Skeletal muscle cell (primary cell): ENCODE measurements at regions not wholly inside any gene's neighbourhood (a gene's known extent, or its start where the extent isn't known, plus 50 kb on each side); places are given as distances from the start of the nearest gene placed in this dataset.

ENCODE experiments used
- DNase-seq: peaks from one replicate; pipeline ENCODE4 v3.0.0-alpha.2; 2010; ENCODE audit warnings: low read depth
- H3K4me3 ChIP-seq: 2 replicates; pipeline ENCODE4 v1.5.1; 2011; ENCODE audit warnings: low read depth, mild to moderate bottlenecking, control low read depth, low read length, moderate library complexity

GRCh38 chr1:13960375-13960987 is 260.5 kb downstream of the PRDM2 start:
- no peak overlapping the region for H3K4me3 ChIP-seq
- no peak for DNase-seq

DNA sequence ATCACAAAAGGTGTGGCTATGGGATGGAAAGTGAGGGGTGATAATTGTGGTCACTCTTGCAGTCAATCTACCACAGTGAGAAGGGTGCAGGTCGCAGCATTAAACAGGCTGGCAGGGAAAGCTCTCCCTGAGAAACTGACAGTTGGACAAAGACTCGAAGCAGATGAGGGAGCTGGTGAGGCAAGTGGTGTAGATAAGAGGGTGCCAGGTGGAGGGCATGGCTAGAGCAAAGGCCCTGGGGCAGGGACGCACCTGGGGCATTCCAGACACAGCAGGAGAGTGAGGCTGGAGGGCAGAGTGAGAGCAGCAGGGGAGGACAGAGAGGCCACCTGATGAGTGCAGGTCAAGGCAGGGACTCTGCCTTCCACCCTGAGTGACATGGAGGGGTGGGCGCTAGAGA is 264.8 kb downstream of the PRDM2 start:
- DNase-seq = no peak
- H3K4me3 ChIP-seq = no peak overlapping the region

- peak; percentile 23 for DNase-seq
- no peak overlapping the region for H3K4me3 ChIP-seq
Measured at GRCh38 chr1:13965770-13966398, 265.9 kb downstream of the PRDM2 start.

DNA sequence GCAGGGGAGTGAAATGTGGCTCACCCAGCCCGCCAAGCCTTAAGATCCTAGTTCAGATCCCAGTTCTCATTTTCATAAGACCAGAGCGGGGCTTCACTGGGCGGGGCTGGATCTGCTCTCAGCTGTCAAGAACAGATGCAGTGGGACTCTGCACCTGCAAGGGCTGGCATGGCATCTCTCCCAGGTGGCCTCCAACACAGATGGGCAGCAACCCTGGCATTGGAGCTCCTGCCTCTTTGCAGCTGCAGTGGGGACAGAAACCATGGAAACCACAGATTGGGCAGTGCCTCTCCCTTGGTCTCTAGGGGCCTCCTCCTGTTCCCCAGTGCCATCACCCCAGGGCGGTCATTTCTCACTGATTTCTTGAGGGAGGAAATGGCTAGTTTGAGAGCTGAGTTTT is 267.7 kb downstream of the PRDM2 start:
- H3K4me3 ChIP-seq = no peak overlapping the region

GRCh38 chr1:13968361-13968760 is 268.4 kb downstream of the PRDM2 start:
- no peak for DNase-seq
- no peak overlapping the region for H3K4me3 ChIP-seq

More for the DNA sequence above, 267.7 kb downstream of the PRDM2 start:
- no peak for DNase-seq

- DNase-seq = no peak
Measured at GRCh38 chr1:13970631-13971247, 270.8 kb downstream of the PRDM2 start.

GRCh38 chr1:13976485-13976884 is 276.5 kb downstream of the PRDM2 start:
- no peak overlapping the region for H3K4me3 ChIP-seq
- no peak for DNase-seq

More at GRCh38 chr1:13970631-13971247, 270.8 kb downstream of the PRDM2 start:
- no peak overlapping the region for H3K4me3 ChIP-seq

GRCh38 chr1:13981142-13981541 is 281.2 kb downstream of the PRDM2 start:
- no peak overlapping the region for H3K4me3 ChIP-seq
- no peak for DNase-seq

DNA sequence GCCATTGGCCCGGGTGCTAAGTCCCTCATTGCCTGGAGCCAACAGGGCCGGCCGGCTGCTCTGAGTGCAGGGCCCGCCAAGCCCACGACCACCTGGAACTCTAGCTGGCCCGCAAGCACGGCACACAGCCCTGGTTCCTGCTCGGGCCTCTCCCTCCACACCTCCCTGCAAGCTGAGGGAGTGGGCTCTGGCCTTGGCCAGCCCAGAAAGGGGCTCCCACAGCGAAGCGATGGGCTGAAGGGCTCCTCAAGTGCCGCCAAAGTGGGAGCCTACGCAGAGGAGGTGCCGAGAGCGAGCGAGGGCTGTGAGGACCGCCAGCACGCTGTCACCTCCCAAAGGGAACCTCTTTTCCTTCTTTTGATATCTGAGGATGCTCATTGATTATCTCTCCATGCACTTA is 283.4 kb downstream of the PRDM2 start:
- H3K4me3 ChIP-seq = no peak overlapping the region
- no peak for DNase-seq

GRCh38 chr1:13990939-13991338 is 291.0 kb downstream of the PRDM2 start:
- DNase-seq = no peak
- H3K4me3 ChIP-seq = no peak overlapping the region

- DNase-seq = no peak
Measured at GRCh38 chr1:13992489-13993285, 292.7 kb downstream of the PRDM2 start.

GRCh38 chr1:13994386-13994785 is 294.4 kb downstream of the PRDM2 start:
- DNase-seq = no peak
- no peak overlapping the region for H3K4me3 ChIP-seq

More at GRCh38 chr1:13992489-13993285, 292.7 kb downstream of the PRDM2 start:
- no peak overlapping the region for H3K4me3 ChIP-seq

DNA sequence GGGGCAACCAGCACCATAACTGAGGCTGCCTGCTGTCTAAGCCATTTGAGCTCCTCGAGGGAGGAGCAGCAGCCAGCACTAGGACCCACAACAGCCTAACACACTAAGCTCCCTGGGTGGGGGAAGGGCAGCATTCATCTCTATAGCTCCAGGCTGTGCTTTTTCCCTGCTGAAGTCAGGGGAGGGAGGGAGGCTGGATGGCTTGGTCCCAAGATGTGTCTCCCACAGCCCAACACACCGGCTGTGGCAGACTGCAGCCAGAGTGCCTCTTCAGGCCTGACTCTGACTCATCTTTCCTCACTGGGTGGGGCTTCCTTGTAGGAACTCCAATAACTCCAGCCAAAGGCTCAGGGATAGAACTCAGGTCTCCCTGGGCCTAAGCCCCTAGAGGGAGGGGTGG is 296.3 kb downstream of the PRDM2 start:
- DNase-seq = no peak
- no peak overlapping the region for H3K4me3 ChIP-seq

DNA sequence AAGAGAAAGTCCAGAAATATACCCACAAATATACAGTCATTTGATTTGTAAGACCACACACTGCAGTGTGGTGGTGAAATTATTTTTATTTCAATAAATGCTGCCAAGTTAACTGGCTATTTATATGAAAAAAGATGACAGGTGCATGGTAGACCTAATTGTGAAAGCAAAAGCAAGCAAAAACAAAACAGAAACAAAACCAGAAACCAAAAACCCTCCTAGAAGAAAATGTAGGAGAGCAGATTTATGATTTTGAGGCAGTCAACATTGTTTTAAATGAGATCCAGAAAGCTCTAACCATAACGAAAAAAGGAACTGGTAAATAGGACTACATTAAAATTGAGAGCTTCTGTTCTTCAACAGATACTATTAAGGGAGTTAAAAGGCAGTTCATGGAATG is 303.6 kb downstream of the PRDM2 start:
- H3K4me3 ChIP-seq = no peak overlapping the region
- no peak for DNase-seq

- no peak for DNase-seq
- no peak overlapping the region for H3K4me3 ChIP-seq
Measured at GRCh38 chr1:14009582-14009981, 309.6 kb downstream of the PRDM2 start.

- DNase-seq = no peak
- no peak overlapping the region for H3K4me3 ChIP-seq
Measured at GRCh38 chr1:14010476-14010875, 310.5 kb downstream of the PRDM2 start.

DNA sequence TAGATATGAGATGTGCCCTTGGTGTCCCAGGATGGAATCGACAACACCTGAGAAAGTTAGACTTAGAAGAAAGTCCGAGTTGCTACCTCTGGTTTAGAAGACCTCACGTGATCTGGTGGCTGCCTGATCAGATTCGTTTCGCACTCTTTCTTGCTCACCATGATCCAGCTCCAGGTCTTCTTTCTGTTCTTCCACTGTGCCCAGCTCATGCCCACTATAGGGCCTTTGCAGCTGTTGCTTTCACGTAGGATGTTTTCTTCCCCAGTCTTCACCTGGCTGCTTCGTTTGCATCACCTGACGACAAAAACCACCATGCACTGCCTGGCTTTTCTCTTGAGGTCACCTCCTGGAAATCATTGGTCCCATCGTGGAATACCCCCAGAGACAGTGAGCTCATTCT is 311.1 kb downstream of the PRDM2 start:
- DNase-seq = no peak
- no peak overlapping the region for H3K4me3 ChIP-seq

GRCh38 chr1:14011888-14012287 is 311.9 kb downstream of the PRDM2 start:
- no peak overlapping the region for H3K4me3 ChIP-seq

DNA sequence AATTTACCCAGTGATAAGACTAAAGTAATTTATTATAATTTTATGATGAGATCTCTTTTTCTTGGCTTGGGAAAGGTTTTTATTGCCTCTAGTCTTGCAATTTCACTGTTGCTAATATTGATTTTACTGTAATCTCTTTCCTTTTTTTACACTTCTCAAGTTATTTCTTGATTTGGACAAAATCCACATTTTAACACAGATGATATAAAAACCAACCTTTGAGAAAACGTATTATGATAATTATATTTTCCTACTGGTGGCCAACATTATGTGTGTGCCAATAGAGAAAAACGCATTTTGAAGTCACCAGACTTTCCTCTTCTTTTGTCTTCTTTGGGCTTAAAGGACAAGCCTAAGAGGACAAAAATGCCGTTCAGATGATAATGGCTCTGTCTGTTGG is 314.9 kb downstream of the PRDM2 start:
- DNase-seq = no peak
- no peak overlapping the region for H3K4me3 ChIP-seq

More at GRCh38 chr1:14011888-14012287, 311.9 kb downstream of the PRDM2 start:
- no peak for DNase-seq

- H3K4me3 ChIP-seq = no peak overlapping the region
Measured at GRCh38 chr1:14015917-14016316, 315.9 kb downstream of the PRDM2 start.

More at GRCh38 chr1:14015917-14016316, 315.9 kb downstream of the PRDM2 start:
- DNase-seq = no peak
